Activated CD4-positive, CD25-positive, alpha-beta regulatory T cell (primary cell): ENCODE measurements at regions not wholly inside any gene's neighbourhood (a gene's known extent, or its start where the extent isn't known, plus 50 kb on each side); places are given as distances from the start of the nearest gene placed in this dataset.
"Not testable (repeated sequence)": the region's sequence is repeated elsewhere in the genome, so short reads cannot be mapped to it uniquely, and the experiment has no call there.

Experiments used
- DNase-seq, 4 experiments: peaks; one replicate each; lab custom pipeline; 2025; lab: John Stamatoyannopoulos, UW

GRCh38 chr13:85216576-85216975 is 582.6 kb downstream of the SLITRK6 start:
- DNase-seq = no peak

GRCh38 chr13:85212692-85213091 is 586.5 kb downstream of the SLITRK6 start:
- DNase-seq = no peak

- DNase-seq = no peak
These were observed 594.4 kb downstream of the SLITRK6 start for GRCh38 chr13:85204668-85205344.

- DNase-seq = no peak
These were observed 601.8 kb downstream of the SLITRK6 start for GRCh38 chr13:85197431-85197830.

GRCh38 chr13:85194482-85194881 is 604.7 kb downstream of the SLITRK6 start:
- no peak for DNase-seq

GRCh38 chr13:85191996-85192718 is 607.1 kb downstream of the SLITRK6 start:
- no peak for DNase-seq

- DNase-seq = no peak
These were observed 612.7 kb downstream of the SLITRK6 start for GRCh38 chr13:85186356-85187045.

GRCh38 chr13:85174291-85174690 is 624.9 kb downstream of the SLITRK6 start:
- DNase-seq = no peak

- no peak for DNase-seq
These were observed 628.8 kb downstream of the SLITRK6 start for GRCh38 chr13:85170372-85170771.

GRCh38 chr13:85166891-85167290 is 632.3 kb downstream of the SLITRK6 start:
- no peak for DNase-seq

GRCh38 chr13:85163063-85163462 is 636.2 kb downstream of the SLITRK6 start:
- no peak for DNase-seq

GRCh38 chr13:85148009-85148408 is 651.2 kb downstream of the SLITRK6 start:
- DNase-seq = no peak

- no peak for DNase-seq
These were observed 656.8 kb downstream of the SLITRK6 start for GRCh38 chr13:85142351-85142927.

- no peak for DNase-seq
These were observed 657.8 kb downstream of the SLITRK6 start for GRCh38 chr13:85141401-85141800.

- no peak for DNase-seq
These were observed 659.0 kb downstream of the SLITRK6 start for GRCh38 chr13:85140192-85140591.

GRCh38 chr13:85137516-85137915 is 661.7 kb downstream of the SLITRK6 start:
- no peak for DNase-seq

GRCh38 chr13:85132986-85133385 is 666.2 kb downstream of the SLITRK6 start:
- DNase-seq = no peak

GRCh38 chr13:85123501-85123900 is 675.7 kb downstream of the SLITRK6 start:
- not testable (repeated sequence) for DNase-seq

- DNase-seq = no peak
These were observed 690.9 kb downstream of the SLITRK6 start for GRCh38 chr13:85108356-85108755.

GRCh38 chr13:85099245-85099644 is 700.0 kb downstream of the SLITRK6 start:
- DNase-seq = no peak

- no peak for DNase-seq
These were observed 703.6 kb downstream of the SLITRK6 start for GRCh38 chr13:85095418-85096272.

- DNase-seq = no peak
These were observed 705.4 kb downstream of the SLITRK6 start for GRCh38 chr13:85093808-85094207.
